PC-3 (cell line): ENCODE measurements at regions not wholly inside any gene's neighbourhood (a gene's known extent, or its start where the extent isn't known, plus 50 kb on each side); places are given as distances from the start of the nearest gene placed in this dataset.
A peak's percentile ranks its signal among the peaks of the same experiment; 100 is the strongest.

Experiments used
- ATAC-seq: fragments of 200-7000 bp; cut with Tn5 transposase; 2 replicates; pipeline ENCODE4 v1.9.1; 2020; ENCODE audit warnings: mild to moderate bottlenecking, moderate library complexity
- BruUV-seq: library from RNA; stranded (reverse); fragments of 400-500 nt; replicated peaks from 2 replicates; lab custom pipeline; 2021; lab: Mats Ljungman, UMichigan
- CTCF ChIA-PET: fragments of 300-600 bp; sonication (Branson Sonifier 250); formaldehyde crosslinking; loops from one replicate; lab custom pipeline; 2022; ENCODE audit warnings: antibody characterized with exemption; lab: Charles Lee
- POLR2A ChIA-PET: fragments of 300-600 bp; sonication (Branson Sonifier 250); formaldehyde crosslinking; loops from one replicate; lab custom pipeline; 2022; ENCODE audit warnings: antibody characterized with exemption; ENCODE audit not compliant: unreplicated experiment; lab: Charles Lee
- DNase-seq: peaks from one replicate; pipeline ENCODE4 v3.0.0-alpha.2; 2015
- H2AFZ ChIP-seq: fragments of 300-600 bp; sonication (generic); 2 replicates; pipeline ENCODE4 v1.6.0; 2016; ENCODE audit warnings: antibody characterized with exemption, low read length
- H3F3A ChIP-seq: fragments of 300-600 bp; sonication (generic); one replicate; pipeline ENCODE4 v1.6.0; 2017; ENCODE audit warnings: antibody characterized with exemption, low read length, control low read depth, mild to moderate bottlenecking; ENCODE audit not compliant: unreplicated experiment
- H3K27ac ChIP-seq: fragments of 300-600 bp; sonication (generic); 2 replicates; pipeline ENCODE4 v1.5.1; 2016; ENCODE audit warnings: mild to moderate bottlenecking, low read length
- H3K27me3 ChIP-seq: fragments of 300-600 bp; sonication (generic); 2 replicates; pipeline ENCODE4 v1.6.1; 2016; ENCODE audit warnings: low read length, mixed read lengths
- H3K36me3 ChIP-seq: fragments of 300-600 bp; sonication (generic); 2 replicates; pipeline ENCODE4 v1.6.1; 2016; ENCODE audit warnings: low read depth, mixed run types, low read length, mixed read lengths
- H3K4me1 ChIP-seq: fragments of 300-600 bp; sonication (generic); 2 replicates; pipeline ENCODE4 v1.5.1; 2016; ENCODE audit warnings: low read length; ENCODE audit not compliant: insufficient read depth
- H3K4me2 ChIP-seq: fragments of 300-600 bp; sonication (generic); 2 replicates; pipeline ENCODE4 v1.6.0; 2016; ENCODE audit warnings: low read length
- H3K4me3 ChIP-seq: fragments of 300-600 bp; sonication (generic); 2 replicates; pipeline ENCODE4 v1.5.1; 2016; ENCODE audit warnings: mild to moderate bottlenecking, low read length, mixed read lengths
- H3K79me2 ChIP-seq: fragments of 300-600 bp; sonication (generic); 2 replicates; pipeline ENCODE4 v1.6.1; 2017; ENCODE audit warnings: low read length, mixed read lengths
- H3K9ac ChIP-seq: fragments of 300-600 bp; sonication (generic); 2 replicates; pipeline ENCODE4 v1.6.0; 2016; ENCODE audit warnings: mild to moderate bottlenecking, low read length
- H3K9me2 ChIP-seq: fragments of 300-600 bp; sonication (generic); replicated peaks from 2 replicates; pipeline ENCODE4 v1.6.1; 2016; ENCODE audit warnings: mixed run types, low read length, mixed read lengths
- H3K9me3 ChIP-seq: fragments of 300-600 bp; sonication (generic); 2 replicates; pipeline ENCODE4 v1.6.1; 2016; ENCODE audit warnings: low read length, mixed read lengths
- H4K20me1 ChIP-seq: fragments of 300-600 bp; sonication (generic); 2 replicates; pipeline ENCODE4 v1.6.1; 2016; ENCODE audit warnings: low read length, mixed read lengths
- EZH2 ChIP-seq: fragments of 300-600 bp; sonication (generic); IDR thresholded peaks from one replicate; pipeline ENCODE4 v1.6.1; 2017; ENCODE audit warnings: antibody characterized with exemption, mild to moderate bottlenecking, low read length; ENCODE audit not compliant: unreplicated experiment
- EZH2phosphoT487 ChIP-seq: fragments of 300-600 bp; sonication (generic); IDR thresholded peaks from 2 replicates; pipeline ENCODE4 v1.6.1; 2018; ENCODE audit warnings: mild to moderate bottlenecking, antibody characterized with exemption, low read length, borderline replicate concordance
- intact Hi-C: fragments of 100-400 bp; cut with micrococcal nuclease; formaldehyde crosslinking; loops from 2 replicates; pipeline ENCODE4 v1.9.0; 2023
- TF ChIP-seq, protein P1 (sequence below): fragments of 300-600 bp; sonication (generic); conservative IDR thresholded peaks from 2 replicates; pipeline ENCODE4 v1.5.1; 2017; ENCODE audit warnings: antibody characterized with exemption, low read depth, mild to moderate bottlenecking, low read length

DNA sequence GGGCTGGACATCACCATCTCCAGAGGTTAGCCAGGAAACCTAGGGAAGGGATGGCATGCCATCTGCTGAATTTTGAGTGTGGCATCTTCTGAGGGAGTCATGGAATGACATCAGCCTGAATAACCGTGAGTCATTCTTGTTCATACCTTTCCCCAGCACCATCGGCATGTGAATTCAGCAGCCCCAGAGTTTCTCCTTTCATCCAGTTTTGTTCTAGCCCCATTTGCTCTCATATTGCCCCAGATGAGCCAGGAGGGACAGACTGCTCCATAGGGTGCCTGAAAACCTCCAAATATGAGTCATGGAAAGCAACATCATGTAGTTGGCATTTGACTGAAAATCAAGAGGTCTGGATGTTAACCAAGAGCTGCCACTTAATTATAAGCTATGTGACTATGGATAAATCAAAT is 219.2 kb upstream of the SGK1 start:
- H3K9me3 ChIP-seq: no peaks in the 10 kb centered on the region
- ChIA-PET POLR2A (interaction anchor here (0.6 kb wide), 3 partner anchors 101 to 506 kb away, joined by 3 to 5 read pairs (median 3); no protein-coding TSS in a partner anchor), CTCF (interaction anchor here (0.6 to 0.7 kb wide), 3 partner anchors 103 to 363 kb away, joined by 3 read pairs; no protein-coding TSS in a partner anchor)
- H3K27ac ChIP-seq: peak overlapping the region; percentile 93
- no TSS peak for BruUV-seq
- H3K4me2 ChIP-seq: peak overlapping the region; percentile 49
- no peak overlapping the region for H3K4me3 ChIP-seq
- H3K36me3 ChIP-seq: no peaks in the 10 kb centered on the region
- TF ChIP-seq EZH2: no peak
- TF ChIP-seq, protein P1, sequence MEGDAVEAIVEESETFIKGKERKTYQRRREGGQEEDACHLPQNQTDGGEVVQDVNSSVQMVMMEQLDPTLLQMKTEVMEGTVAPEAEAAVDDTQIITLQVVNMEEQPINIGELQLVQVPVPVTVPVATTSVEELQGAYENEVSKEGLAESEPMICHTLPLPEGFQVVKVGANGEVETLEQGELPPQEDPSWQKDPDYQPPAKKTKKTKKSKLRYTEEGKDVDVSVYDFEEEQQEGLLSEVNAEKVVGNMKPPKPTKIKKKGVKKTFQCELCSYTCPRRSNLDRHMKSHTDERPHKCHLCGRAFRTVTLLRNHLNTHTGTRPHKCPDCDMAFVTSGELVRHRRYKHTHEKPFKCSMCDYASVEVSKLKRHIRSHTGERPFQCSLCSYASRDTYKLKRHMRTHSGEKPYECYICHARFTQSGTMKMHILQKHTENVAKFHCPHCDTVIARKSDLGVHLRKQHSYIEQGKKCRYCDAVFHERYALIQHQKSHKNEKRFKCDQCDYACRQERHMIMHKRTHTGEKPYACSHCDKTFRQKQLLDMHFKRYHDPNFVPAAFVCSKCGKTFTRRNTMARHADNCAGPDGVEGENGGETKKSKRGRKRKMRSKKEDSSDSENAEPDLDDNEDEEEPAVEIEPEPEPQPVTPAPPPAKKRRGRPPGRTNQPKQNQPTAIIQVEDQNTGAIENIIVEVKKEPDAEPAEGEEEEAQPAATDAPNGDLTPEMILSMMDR: 0 out of 2 replicates have a peak, but pooled peaks have one; percentile 37
- TF ChIP-seq EZH2phosphoT487: no peak
- H4K20me1 ChIP-seq: no peaks in the 10 kb centered on the region
- intact Hi-C loops: loop anchor here (2.0 kb wide), 1 partner anchor 362 kb away; no protein-coding TSS in a partner anchor
- peak; percentile 97 for ATAC-seq
- H3K9ac ChIP-seq: peak overlapping the region; percentile 45; the same call in 1 of the 2 replicates
- no peaks in the 10 kb centered on the region for H3K9me2 ChIP-seq
- H2AFZ ChIP-seq: no peak overlapping the region
- no peaks in the 10 kb centered on the region for H3K79me2 ChIP-seq
- peak; percentile 93 for DNase-seq
- H3K4me1 ChIP-seq: peaks cover 19% of the 10 kb centered on the region
- no peaks in the 10 kb centered on the region for H3K27me3 ChIP-seq
- H3F3A ChIP-seq: no peaks in the 10 kb centered on the region

DNA sequence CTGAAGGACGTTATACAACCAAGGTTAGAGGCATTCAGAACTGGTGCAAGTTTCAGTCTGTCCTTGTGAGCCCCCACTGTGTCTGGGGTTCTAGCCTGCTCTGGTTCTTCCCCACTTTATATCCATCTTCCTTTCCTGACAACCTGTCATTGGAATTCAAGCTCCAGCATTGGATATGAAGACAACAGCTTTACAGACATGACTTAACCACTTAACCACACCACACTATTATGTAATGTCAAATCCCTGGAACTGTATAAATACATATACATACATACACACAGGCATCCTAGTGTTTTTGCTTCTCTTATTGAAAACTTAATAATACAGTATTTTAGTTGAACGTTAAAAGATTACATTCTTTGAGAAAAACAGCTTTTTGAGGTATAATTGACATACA is 217.9 kb upstream of the SGK1 start:
- BruUV-seq: no TSS peak
- POLR2A ChIA-PET: no interaction called here
- no peak for ATAC-seq
- H3K36me3 ChIP-seq: no peaks in the 10 kb centered on the region
- CTCF ChIA-PET: no interaction called here
- H3F3A ChIP-seq: no peaks in the 10 kb centered on the region
- intact Hi-C loops: loop anchor here (2.0 kb wide), 1 partner anchor 361 kb away; no protein-coding TSS in a partner anchor
- peaks cover 19% of the 10 kb centered on the region for H3K4me1 ChIP-seq
- peak; percentile 4 for DNase-seq
- TF ChIP-seq, protein P1: no peak
- TF ChIP-seq EZH2 (no peak), EZH2phosphoT487 (no peak)
- no peaks in the 10 kb centered on the region for H3K9me2 ChIP-seq
- no peak overlapping the region for H3K4me3 ChIP-seq
- no peak overlapping the region for H3K9ac ChIP-seq
- no peak overlapping the region for H2AFZ ChIP-seq
- H3K79me2 ChIP-seq: no peaks in the 10 kb centered on the region
- no peak overlapping the region for H3K4me2 ChIP-seq
- no peaks in the 10 kb centered on the region for H4K20me1 ChIP-seq
- no peaks in the 10 kb centered on the region for H3K9me3 ChIP-seq
- H3K27ac ChIP-seq: 0 out of 2 replicates have a peak overlapping the region, but pooled peaks have one; percentile 67
- H3K27me3 ChIP-seq: no peaks in the 10 kb centered on the region

DNA sequence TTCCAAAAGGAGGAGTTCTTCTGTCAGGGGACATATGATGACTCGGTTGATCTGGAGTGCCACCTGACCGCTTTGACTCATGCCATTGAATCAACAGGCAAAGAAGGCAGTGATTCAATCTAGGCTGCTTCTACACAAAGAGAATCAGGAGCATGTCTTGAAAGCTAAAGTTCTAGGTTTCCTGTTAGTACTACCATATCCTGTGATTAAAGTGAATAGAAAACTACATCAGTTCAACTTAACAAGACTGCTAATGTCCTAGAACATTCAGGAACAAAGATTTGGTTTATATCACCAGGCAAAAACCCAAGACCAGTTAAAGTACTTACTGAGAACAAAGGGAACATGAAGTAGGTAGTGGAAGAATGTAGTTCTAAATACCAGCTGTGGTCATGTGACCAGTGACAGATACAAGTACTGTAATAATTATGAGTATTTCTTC is 216.8 kb upstream of the SGK1 start:
- Histone ChIP-seq H4K20me1 (no peaks in the 10 kb centered on the region), H3K9ac (no peak overlapping the region), H3K4me2 (no peak overlapping the region), H3K4me3 (no peak overlapping the region), H3K9me2 (no peaks in the 10 kb centered on the region), H3K36me3 (no peaks in the 10 kb centered on the region), H2AFZ (no peak overlapping the region), H3K79me2 (no peaks in the 10 kb centered on the region), H3F3A (no peaks in the 10 kb centered on the region), H3K4me1 (peaks cover 19% of the 10 kb centered on the region), H3K27me3 (no peaks in the 10 kb centered on the region), H3K9me3 (no peaks in the 10 kb centered on the region), H3K27ac (peak overlapping the region; percentile 67)
- POLR2A ChIA-PET: no interaction called here
- ATAC-seq (peak; percentile 19; the same call in 1 of the 2 replicates), DNase-seq (peak; percentile 43)
- TF ChIP-seq EZH2 (no peak), EZH2phosphoT487 (no peak)
- TF ChIP-seq, protein P1: no peak
- intact Hi-C loops: no loop called here
- BruUV-seq: no TSS peak
- CTCF ChIA-PET: no interaction called here
